Stomach (tissue), 8 donors: ENCODE measurements at regions not wholly inside any gene's neighbourhood (a gene's known extent, or its start where the extent isn't known, plus 50 kb on each side); places are given as distances from the start of the nearest gene placed in this dataset.
A peak's percentile ranks its signal among the peaks of the same experiment; 100 is the strongest.

Experiments used
- DNase-seq, 2 donors: peaks; one replicate each; pipeline versions ENCODE4 v3.0.0 to v3.0.0-alpha.2; 2013 to 2019
- H3K27ac ChIP-seq, 5 donors: fragments of 200-600 bp in 4 of 5; sonication (generic) in 4 of 5; one replicate each; pipeline ENCODE4 v1.5.1; 2013 to 2019; ENCODE audit warnings: mild to moderate bottlenecking in 1 of 5, moderate library complexity in 1 of 5
- H3K27me3 ChIP-seq, 3 donors: fragments of 200-600 bp; sonication (generic); one replicate each; pipeline ENCODE4 v1.5.1; 2017 to 2019; ENCODE audit warnings: mixed run types in 1 of 3
- H3K36me3 ChIP-seq, 4 donors: fragments of 200-600 bp; sonication (generic); 1 replicate in 3 of 4; 2 replicates in 1 of 4; pipeline ENCODE4 v1.5.1; 2016 to 2019
- H3K4me1 ChIP-seq, 4 donors: fragments of 200-600 bp; sonication (generic); one replicate each; pipeline ENCODE4 v1.5.1; 2016 to 2019
- H3K4me3 ChIP-seq, 4 donors: fragments of 200-600 bp; sonication (generic) in 3 of 4; one replicate each; pipeline ENCODE4 v1.5.1; 2016 to 2019; ENCODE audit warnings: mild to moderate bottlenecking in 1 of 4
- H3K9me3 ChIP-seq, 4 donors: fragments of 200-600 bp; sonication (generic); one replicate each; pipeline ENCODE4 v1.5.1; 2016 to 2019
- CTCF ChIP-seq, 7 experiments: fragments of 450-650 bp in 4 of 7; fragments of 200-600 bp in 3 of 7; sonication (generic) in 3 of 7; IDR thresholded peaks; one replicate each; pipeline ENCODE4 v1.5.1; 2016 to 2019; ENCODE audit warnings: antibody characterized with exemption in 7 of 7, control low read depth in 2 of 7, mild to moderate bottlenecking in 1 of 7
- EP300 ChIP-seq: sonication (generic); formaldehyde crosslinking; IDR thresholded peaks from one replicate; pipeline ENCODE4 v1.6.1; 2017; ENCODE audit warnings: antibody characterized with exemption
- POLR2A ChIP-seq, 4 donors: fragments of 450-650 bp; IDR thresholded peaks; one replicate each; pipeline ENCODE4 v1.6.1; 2016; ENCODE audit warnings: antibody characterized with exemption in 4 of 4, control low read depth in 2 of 4, mild to moderate bottlenecking in 1 of 4, moderate library complexity in 1 of 4
- POLR2AphosphoS5 ChIP-seq, 3 donors: sonication (generic); formaldehyde crosslinking; IDR thresholded peaks; one replicate each; pipeline ENCODE4 v1.6.1; 2016; ENCODE audit warnings: antibody characterized with exemption in 3 of 3
- WGBS, 5 donors: extraction: QIAGEN DNeasy Blood & Tissue Kit in 3 of 5; methylation state at CpG; one replicate each; pipeline versions ENCODE4 v1.1.5 to v1.1.7; 2013 to 2018; 5-methylcytosine and 5-hydroxymethylcytosine counted together
- intact Hi-C: fragments of 100-400 bp; cut with DNase I; formaldehyde crosslinking; loops from one replicate; pipeline ENCODE4 v1.15.1; 2023; ENCODE audit warnings: low total_unique reads
- donor health status: healthy with polysubstance abuse.
- donor health status: Bipolar disorder and iron deficiency.
- donor health status: healthy.

- H3K27ac ChIP-seq = no peak overlapping the region
- H3K27me3 ChIP-seq = no peaks in the 10 kb centered on the region
- H3K4me1 ChIP-seq = peaks cover 0 to 13% (median 5%) of the 10 kb centered on the region in 4 donors
- TF ChIP-seq CTCF (IDR thresholded peaks at IDR 0.05) = no peak
- DNase-seq = no peak
- intact Hi-C loops = no loop called here
- H3K36me3 ChIP-seq = no peaks in the 10 kb centered on the region
- no peak overlapping the region for H3K4me3 ChIP-seq
- H3K9me3 ChIP-seq = no peaks in the 10 kb centered on the region
- 68 to 86% (median 83%) methylated on average over 12 of the region's 12 CpGs for WGBS, 5 donors
Observed at GRCh38 chr2:16319551-16320121, 346.0 kb downstream of the CYRIA start.

DNA sequence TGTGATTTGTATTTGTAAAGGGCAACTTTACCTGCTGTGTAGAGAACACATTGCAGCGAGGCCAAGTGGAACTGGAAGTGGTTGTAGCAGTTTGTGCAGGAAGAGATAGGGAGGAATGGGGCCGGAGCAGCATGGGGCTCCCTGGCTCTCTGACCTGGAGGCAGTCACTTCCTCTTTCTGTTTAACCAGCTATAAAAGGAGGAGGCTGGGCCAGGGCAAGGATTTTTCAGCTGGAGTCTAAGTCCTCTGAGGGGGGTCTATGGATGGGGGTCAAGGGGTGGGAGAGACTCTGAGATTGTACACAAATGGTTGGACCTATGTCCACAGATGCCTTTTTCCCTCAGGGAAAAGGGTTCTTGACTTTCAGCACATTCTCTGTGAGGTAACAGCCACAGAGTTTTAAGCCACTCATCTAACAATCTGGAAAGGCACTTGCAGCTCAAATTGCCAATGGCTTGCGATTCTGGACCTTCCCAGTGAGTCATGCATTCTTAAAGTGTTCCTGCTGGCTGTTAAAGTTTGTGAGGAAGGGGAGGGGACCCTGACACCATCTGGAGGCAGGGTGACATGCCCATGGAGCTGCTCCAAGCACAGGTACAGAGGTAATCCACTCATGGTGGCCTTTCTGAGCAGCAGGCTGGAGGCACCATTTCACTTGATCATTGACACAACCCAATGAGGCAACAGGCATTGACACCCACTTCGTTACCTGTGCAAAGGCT, 347.0 kb downstream of the CYRIA start:
- DNase-seq = peak; percentile 46 to 69

DNA sequence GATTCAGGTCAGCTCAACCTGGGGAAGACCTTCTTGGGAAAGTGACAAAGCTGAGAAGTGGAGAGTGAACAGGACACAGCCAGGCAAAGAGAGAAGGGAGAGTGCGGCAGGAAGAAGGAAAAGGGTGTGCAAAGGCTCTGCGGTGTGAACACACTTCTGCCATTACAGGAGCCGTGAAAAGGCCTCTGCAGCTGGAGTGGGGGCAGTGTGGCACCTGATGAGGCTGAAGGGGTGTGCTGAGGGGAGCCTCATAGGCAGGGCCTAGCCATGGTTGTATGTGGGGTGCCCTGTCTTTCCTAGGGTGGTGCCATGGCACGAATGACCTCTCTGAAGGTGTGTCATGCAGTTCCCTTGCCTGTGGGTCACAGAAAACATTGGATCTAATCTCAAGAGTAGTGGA, 347.6 kb downstream of the CYRIA start:
- TF ChIP-seq EP300 = no peak
- TF ChIP-seq CTCF (IDR thresholded peaks at IDR 0.05) = no peak
- TF ChIP-seq POLR2AphosphoS5 (IDR thresholded peaks at IDR 0.05) = no peak
- no peak for TF ChIP-seq POLR2A (IDR thresholded peaks at IDR 0.05)
- no peak for DNase-seq
- no peaks in the 10 kb centered on the region for H3K9me3 ChIP-seq
- peaks cover 0 to 13% (median 5%) of the 10 kb centered on the region in 4 donors for H3K4me1 ChIP-seq
- H3K27me3 ChIP-seq = no peaks in the 10 kb centered on the region
- H3K4me3 ChIP-seq = no peak overlapping the region
- H3K36me3 ChIP-seq = no peaks in the 10 kb centered on the region
- peak overlapping the region in 3 of 5 donors; percentile 5 to 46 (median 5) for H3K27ac ChIP-seq
- intact Hi-C loops = no loop called here
- WGBS, 5 donors = 57 to 71% (median 68%) methylated on average over 4 of the region's 4 CpGs

More for the DNA sequence above, 347.0 kb downstream of the CYRIA start:
- no peaks in the 10 kb centered on the region for H3K27me3 ChIP-seq
- no peaks in the 10 kb centered on the region for H3K36me3 ChIP-seq
- TF ChIP-seq CTCF (IDR thresholded peaks at IDR 0.05) (no peak), POLR2AphosphoS5 (IDR thresholded peaks at IDR 0.05) (peak in 1 of 3 donors; percentile 6)
- no peak overlapping the region for H3K4me3 ChIP-seq
- intact Hi-C loops = no loop called here
- WGBS, 5 donors = 30 to 49% (median 40%) methylated on average over 4 of the region's 4 CpGs
- peaks cover 0 to 13% (median 5%) of the 10 kb centered on the region in 4 donors for H3K4me1 ChIP-seq
- peak overlapping the region in 2 of 5 donors; percentile 5 to 12 for H3K27ac ChIP-seq
- no peaks in the 10 kb centered on the region for H3K9me3 ChIP-seq

- no peaks in the 10 kb centered on the region for H3K27me3 ChIP-seq
- intact Hi-C loops = no loop called here
- DNase-seq = no peak
- 62 to 81% (median 69%) methylated on average over 6 of the region's 6 CpGs for WGBS, 5 donors
- no peaks in the 10 kb centered on the region for H3K36me3 ChIP-seq
- no peaks in the 10 kb centered on the region for H3K9me3 ChIP-seq
- H3K4me3 ChIP-seq = no peak overlapping the region
- peaks cover 0 to 13% (median 5%) of the 10 kb centered on the region in 4 donors for H3K4me1 ChIP-seq
- no peak for TF ChIP-seq POLR2AphosphoS5 (IDR thresholded peaks at IDR 0.05)
- TF ChIP-seq POLR2A (IDR thresholded peaks at IDR 0.05) = no peak
- no peak for TF ChIP-seq EP300
- no peak for TF ChIP-seq CTCF (IDR thresholded peaks at IDR 0.05)
- no peak overlapping the region for H3K27ac ChIP-seq
Observed at GRCh38 chr2:16317211-16317830, 348.3 kb downstream of the CYRIA start.
